K562 (cell line): ENCODE measurements at regions not wholly inside any gene's neighbourhood (a gene's known extent, or its start where the extent isn't known, plus 50 kb on each side); places are given as distances from the start of the nearest gene placed in this dataset.
A peak's percentile ranks its signal among the peaks of the same experiment; 100 is the strongest.

ENCODE experiments used
- ATAC-seq: fragments of 200-7000 bp; cut with Tn5 transposase; 3 replicates; pipeline ENCODE4 v1.9.1; 2020; ENCODE audit warnings: moderate library complexity
- BruUV-seq: library from RNA; stranded (reverse); fragments of 400-500 nt; replicated peaks from 2 replicates; lab custom pipeline; 2021; lab: Mats Ljungman, UMichigan
- CTCF ChIA-PET: fragments of 300-600 bp; formaldehyde crosslinking; extraction: SDS; loops from one replicate; lab custom pipeline; 2021; ENCODE audit warnings: low intra/inter-chr PET ratio; lab: Yijun Ruan, JAX
- POLR2A ChIA-PET: fragments of 300-600, 350-650 bp; sonication (Branson Sonifier 250); formaldehyde crosslinking; extraction: SDS; loops from one replicate; lab custom pipeline; 2021; ENCODE audit warnings: antibody characterized with exemption, inconsistent platforms; lab: Yijun Ruan, JAX
- DNase-seq, 4 experiments: peaks; one replicate each; pipeline versions ENCODE4 v3.0.0 to v3.0.0-alpha.2; 2011 to 2018; ENCODE audit warnings: low spot score in 3 of 4, mixed read lengths in 3 of 4; ENCODE audit errors: extremely low read depth in 1 of 4
- FAIRE-seq: peaks from 2 replicates; lab custom pipeline; 2011; peaks lifted over from hg19 to GRCh38; lab: Jason Lieb, UNC
- H2AFZ ChIP-seq: 2 replicates; pipeline ENCODE4 v1.6.0; 2011; ENCODE audit warnings: low read depth, low read length, control low read depth, inconsistent platforms
- H3K27ac ChIP-seq: fragments of 200-600 bp; 3 replicates; pipeline ENCODE4 v1.8.0; 2011; ENCODE audit warnings: low read depth, mild to moderate bottlenecking, control low read depth, inconsistent platforms, low read length, moderate library complexity, mixed read lengths; ENCODE audit errors: extremely low read depth
- H3K27me3 ChIP-seq, 2 experiments: fragments of 300-600 bp in 1 of 2; 2 replicates in 1 of 2; 3 replicates in 1 of 2; pipeline versions ENCODE4 v1.6.0 to v1.8.0; 2011; ENCODE audit warnings: inconsistent platforms in 2 of 2, low read length in 2 of 2, mild to moderate bottlenecking in 1 of 2, mixed read lengths in 1 of 2, moderate library complexity in 1 of 2; ENCODE audit not compliant: control insufficient read depth in 2 of 2, insufficient read depth in 2 of 2
- H3K36me3 ChIP-seq: fragments of 300-600 bp; 3 replicates; pipeline ENCODE4 v1.8.0; 2011; ENCODE audit warnings: mild to moderate bottlenecking, low read length, inconsistent platforms; ENCODE audit not compliant: control insufficient read depth, insufficient read depth
- H3K4me1 ChIP-seq, 2 experiments: fragments of 200-600 bp in 1 of 2; replicated peaks in 1 of 2; 2 replicates in 1 of 2; 3 replicates in 1 of 2; pipeline versions ENCODE4 v1.5.1 to v1.8.0; 2011; ENCODE audit warnings: inconsistent platforms in 2 of 2, low read length in 2 of 2, mild to moderate bottlenecking in 1 of 2, mixed read lengths in 1 of 2, moderate library complexity in 1 of 2; ENCODE audit not compliant: control insufficient read depth in 2 of 2, insufficient read depth in 2 of 2
- H3K4me2 ChIP-seq: 2 replicates; pipeline ENCODE4 v1.6.1; 2011; ENCODE audit warnings: low read length, control low read depth, inconsistent platforms, mixed read lengths; ENCODE audit not compliant: insufficient read depth
- H3K4me3 ChIP-seq: fragments of 200-600 bp; sonication (generic), shearing (Covaris generic); 2 replicates; pipeline ENCODE4 v1.5.1; 2016; ENCODE audit warnings: control low read depth, inconsistent platforms
- H3K79me2 ChIP-seq: fragments of 200-600 bp; 3 replicates; pipeline ENCODE4 v1.8.0; 2011; ENCODE audit warnings: low read length, inconsistent platforms; ENCODE audit not compliant: control insufficient read depth, insufficient read depth
- H3K9ac ChIP-seq, 2 experiments: 2 replicates each; pipeline versions ENCODE4 v1.6.0 to v1.6.1; 2011; ENCODE audit warnings: low read depth in 2 of 2, low read length in 2 of 2, control low read depth in 1 of 2, inconsistent platforms in 1 of 2, mild to moderate bottlenecking in 1 of 2, mixed read lengths in 1 of 2; ENCODE audit not compliant: insufficient read depth in 1 of 2
- H3K9me1 ChIP-seq: one replicate; pipeline ENCODE4 v1.6.0; 2011; ENCODE audit warnings: inconsistent platforms, mild to moderate bottlenecking, low read length, moderate library complexity; ENCODE audit not compliant: control insufficient read depth, insufficient read depth
- H3K9me3 ChIP-seq: replicated peaks from 2 replicates; pipeline ENCODE4 v1.5.1; 2011; ENCODE audit warnings: low read depth, low read length, inconsistent platforms; ENCODE audit not compliant: control insufficient read depth, insufficient read depth
- H4K20me1 ChIP-seq: replicated peaks from 2 replicates; pipeline ENCODE4 v1.6.1; 2011; ENCODE audit warnings: low read length, inconsistent platforms, mixed read lengths; ENCODE audit not compliant: control insufficient read depth, insufficient read depth
- CREM ChIP-seq: IDR thresholded peaks from 2 replicates; pipeline ENCODE4 v1.6.1; 2014; ENCODE audit warnings: antibody characterized with exemption, low read depth
- CTCF ChIP-seq, 3 experiments: IDR thresholded peaks in 2 of 3; conservative IDR thresholded peaks in 1 of 3; 2 replicates each; pipeline ENCODE4 v1.5.1; 2011 to 2012; ENCODE audit warnings: low read length in 3 of 3, mild to moderate bottlenecking in 3 of 3, control low read depth in 2 of 3, improper control_type of control experiment in 1 of 3, inconsistent platforms in 1 of 3, low read depth in 1 of 3, mixed read lengths in 1 of 3, moderate library complexity in 1 of 3; ENCODE audit not compliant: insufficient read depth in 2 of 3
- PKNOX1 ChIP-seq: fragments of 450-650 bp; IDR thresholded peaks from 2 replicates; pipeline ENCODE4 v1.6.1; 2016
- RAD21 ChIP-seq, 2 experiments: fragments of 250-450 bp in 1 of 2; fragments of 450-650 bp in 1 of 2; sonication (Bioruptor Pico) in 1 of 2; formaldehyde crosslinking in 1 of 2; IDR thresholded peaks in 1 of 2; conservative IDR thresholded peaks in 1 of 2; 2 replicates each; pipeline versions ENCODE4 v1.4.0 to v1.8.0; 2020 to 2022; ENCODE audit warnings: mild to moderate bottlenecking in 2 of 2, moderate library complexity in 1 of 2
- REST ChIP-seq, 2 experiments: fragments of 450-650 bp; formaldehyde crosslinking in 1 of 2; IDR thresholded peaks; 2 replicates each; pipeline versions ENCODE4 v1.4.0 to v1.6.1; 2014 to 2020; ENCODE audit warnings: mild to moderate bottlenecking in 2 of 2, borderline replicate concordance in 1 of 2, low read depth in 1 of 2
- SMC3 ChIP-seq: conservative IDR thresholded peaks from 2 replicates; pipeline ENCODE4 v1.6.1; 2011; ENCODE audit warnings: low read depth, low read length, improper control_type of control experiment; ENCODE audit not compliant: insufficient read depth
- ZNF165 ChIP-seq: fragments of 250-450 bp; sonication (Bioruptor Pico); IDR thresholded peaks from 2 replicates; pipeline ENCODE4 v1.4.0; 2020; ENCODE audit warnings: borderline replicate concordance
- ZNF384 ChIP-seq: IDR thresholded peaks from 2 replicates; pipeline ENCODE4 v1.6.1; 2012; ENCODE audit warnings: low read depth, low read length, improper control_type of control experiment
- WGBS: fragments of 100-300 bp; shearing (Covaris generic); methylation state at CpG from one replicate; pipeline ENCODE4 v1.1.6; 2016; ENCODE audit warnings: low coverage, mixed read lengths; ENCODE audit not compliant: insufficient coverage; ENCODE audit errors: missing lambda C conversion rate; 5-methylcytosine and 5-hydroxymethylcytosine counted together
- in situ Hi-C: fragments of 300-500 bp; cut with MboI; formaldehyde crosslinking; loops from 4 replicates; pipeline ENCODE4 v1.15.0; 2018; ENCODE audit warnings: inconsistent platforms, mixed read lengths
- intact Hi-C: fragments of 100-400 bp; cut with micrococcal nuclease; formaldehyde crosslinking; loops from 2 replicates; pipeline ENCODE4 v1.14.2; 2022

GRCh38 chr16:73878611-73879010, 418.0 kb upstream of the PSMD7 start:
- peak; percentile 78 for FAIRE-seq
- H3K9me3 ChIP-seq = no peaks in the 10 kb centered on the region
- 0% methylated on average over 2 of the region's 2 CpGs for WGBS
- peak; percentile 67 for ATAC-seq
- H2AFZ ChIP-seq = no peak overlapping the region
- in situ Hi-C loops = no loop called here
- no peaks in the 10 kb centered on the region for H3K4me1 ChIP-seq
- 0 out of 2 replicates have a peak, but pooled peaks have one; percentile 14 for TF ChIP-seq SMC3
- peak; percentile 31; the same call in 1 of the 2 replicates for TF ChIP-seq REST (IDR thresholded peaks at IDR 0.05; ENCODE audit: borderline replicate concordance)
- no peak for TF ChIP-seq REST (CRISPR knock-in tag; IDR thresholded peaks at IDR 0.05; ENCODE audit: low read depth)
- TF ChIP-seq RAD21 (CRISPR knock-in tag; conservative IDR thresholded peaks at IDR 0.05 in 1 of 2, IDR thresholded peaks at IDR 0.05 in 1 of 2) = peak; percentile 75 to 81
- TF ChIP-seq ZNF384 = peak; percentile 67; the same call in 1 of the 2 replicates
- peak; percentile 30 to 67 (median 41); a peak in 4 of 6 replicates for TF ChIP-seq CTCF (IDR thresholded peaks at IDR 0.05 in 2 of 3, conservative IDR thresholded peaks at IDR 0.05 in 1 of 3; ENCODE audit: insufficient read depth in 2 of 3, low read depth in 1 of 3, low read length in 3 of 3)
- TF ChIP-seq ZNF165 (CRISPR knock-in tag) = no peak
- TF ChIP-seq CREM = peak; percentile 46; the same call in 1 of the 2 replicates
- TF ChIP-seq PKNOX1 = no peak
- TF ChIP-seq, all 486 proteins: peak for 6
- Histone ChIP-seq H3K27ac (no peak overlapping the region), H3K9me1 (no peaks in the 10 kb centered on the region), H3K9ac (no peak overlapping the region), H3K79me2 (no peaks in the 10 kb centered on the region), H4K20me1 (no peaks in the 10 kb centered on the region; the same call in 1 of the 2 replicates), H3K4me3 (no peak overlapping the region), H3K27me3 (no peaks in the 10 kb centered on the region), H3K36me3 (no peaks in the 10 kb centered on the region), H3K4me2 (no peak overlapping the region)
- intact Hi-C loops = loop anchor here (2.0 to 10.0 kb wide), 2 partner anchors 164 to 314 kb away; no protein-coding TSS in a partner anchor
- CTCF ChIA-PET = no interaction called here
- POLR2A ChIA-PET = interaction anchor here (0.6 to 1.1 kb wide), 2 partner anchors 21 to 666 kb away, joined by 3 to 4 read pairs; no protein-coding TSS in a partner anchor
- BruUV-seq = no TSS peak
- DNase-seq = peak in 3 of 4 experiments; percentile 7 to 47 (median 26)
